HuH-7.5 (cell line): ENCODE measurements at regions not wholly inside any gene's neighbourhood (a gene's known extent, or its start where the extent isn't known, plus 50 kb on each side); places are given as distances from the start of the nearest gene placed in this dataset.

Source experiments
- DNase-seq: peaks from one replicate; pipeline ENCODE4 v3.0.0; 2011; ENCODE audit warnings: low spot score

DNA sequence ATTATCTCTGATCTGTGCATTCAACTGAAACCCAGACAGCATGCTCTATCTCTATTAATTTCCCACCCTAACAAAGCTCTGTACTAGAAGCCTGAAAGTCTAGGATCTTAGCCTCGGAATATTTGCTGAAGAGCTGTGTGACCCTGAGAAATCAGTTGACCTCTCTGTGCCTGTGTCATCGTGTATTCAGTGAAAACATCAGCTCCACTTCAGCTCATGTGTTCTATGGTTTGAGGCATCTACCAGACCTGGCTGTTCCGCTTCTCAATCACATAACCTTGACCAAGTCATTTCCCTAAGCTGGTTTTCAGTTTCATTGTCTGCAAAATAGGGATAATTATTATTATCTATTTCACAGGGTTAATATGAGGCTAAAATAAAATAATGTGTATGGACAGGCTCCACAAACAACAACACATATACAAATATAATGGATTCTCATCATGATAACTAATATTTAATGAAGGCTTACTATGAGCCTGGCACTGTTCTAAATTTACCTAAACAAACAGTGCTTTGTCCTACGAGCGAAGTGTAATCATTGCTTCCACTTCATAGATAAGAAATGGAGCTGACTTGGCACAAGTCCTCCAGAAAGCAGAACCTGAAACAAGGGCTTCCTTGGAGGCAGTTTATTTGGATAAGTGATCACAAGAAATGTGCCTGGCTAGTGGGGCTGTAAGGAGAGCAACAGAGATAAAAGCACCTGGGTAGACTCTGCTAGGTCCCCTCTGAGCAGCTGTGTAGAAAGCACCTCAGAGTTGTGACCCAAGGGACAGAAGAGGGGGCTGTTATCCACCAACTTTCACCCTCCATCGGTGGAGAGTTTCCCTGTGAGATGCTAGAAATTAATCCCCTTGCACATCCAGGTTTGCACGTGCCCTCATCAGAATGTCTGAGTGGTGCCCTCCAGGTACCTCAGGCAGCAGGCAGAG lies 356.9 kb downstream of the RAB28 start:
- no peak for DNase-seq

DNA sequence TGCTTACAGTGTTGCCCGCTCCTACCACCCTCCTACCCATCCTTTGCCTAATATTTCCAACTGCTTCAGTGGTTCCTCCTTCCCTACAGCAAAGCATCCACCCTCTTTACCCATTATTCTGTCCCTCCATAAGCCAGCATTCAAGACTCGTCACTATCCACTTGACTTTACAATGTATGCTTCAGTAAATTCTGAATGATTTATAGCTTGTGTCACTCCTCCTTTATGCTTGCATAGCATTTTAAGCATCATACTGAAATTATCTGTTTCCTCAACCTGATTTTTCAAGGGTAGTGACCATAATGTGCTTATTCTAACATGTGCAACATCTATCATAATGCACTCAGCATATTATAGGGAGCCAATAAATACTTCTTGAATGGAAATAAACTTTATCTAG lies 365.5 kb downstream of the RAB28 start:
- DNase-seq = no peak

DNA sequence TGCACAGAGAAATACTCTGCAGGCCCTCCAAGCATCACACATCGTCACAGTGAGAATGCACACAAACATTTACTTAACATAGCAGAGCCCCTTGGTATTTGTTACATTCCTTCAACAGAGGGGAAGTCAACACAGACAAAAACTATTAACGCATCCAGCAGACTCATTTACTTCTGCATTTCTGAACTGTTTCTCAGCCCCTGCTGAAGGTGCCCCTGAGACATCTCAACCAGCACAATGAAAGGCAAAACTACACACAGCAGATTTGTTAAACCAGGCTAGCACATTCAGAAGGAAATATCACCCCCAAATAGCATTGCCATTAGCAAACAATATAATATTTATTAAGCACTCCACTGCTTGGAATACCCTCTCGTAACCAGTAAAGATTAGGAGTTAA lies 367.0 kb downstream of the RAB28 start:
- no peak for DNase-seq

DNA sequence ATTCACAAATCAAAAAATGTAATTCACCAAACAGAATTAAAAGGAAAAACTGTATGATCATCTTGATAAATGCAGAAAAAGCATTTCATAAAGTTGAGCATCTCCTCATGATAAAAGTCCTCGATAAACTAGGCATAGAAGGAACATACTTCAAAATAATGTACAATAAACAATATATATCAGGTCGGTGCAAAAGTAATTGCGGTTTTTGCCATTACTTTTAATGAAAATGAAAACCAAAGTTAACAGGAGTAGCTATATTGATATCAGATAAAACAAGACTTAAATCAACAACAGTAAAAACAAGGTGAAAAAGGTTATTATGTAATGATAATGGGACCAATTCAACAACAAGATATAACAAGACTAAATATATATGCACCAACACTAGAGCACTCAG lies 372.1 kb downstream of the RAB28 start:
- DNase-seq = no peak

DNA sequence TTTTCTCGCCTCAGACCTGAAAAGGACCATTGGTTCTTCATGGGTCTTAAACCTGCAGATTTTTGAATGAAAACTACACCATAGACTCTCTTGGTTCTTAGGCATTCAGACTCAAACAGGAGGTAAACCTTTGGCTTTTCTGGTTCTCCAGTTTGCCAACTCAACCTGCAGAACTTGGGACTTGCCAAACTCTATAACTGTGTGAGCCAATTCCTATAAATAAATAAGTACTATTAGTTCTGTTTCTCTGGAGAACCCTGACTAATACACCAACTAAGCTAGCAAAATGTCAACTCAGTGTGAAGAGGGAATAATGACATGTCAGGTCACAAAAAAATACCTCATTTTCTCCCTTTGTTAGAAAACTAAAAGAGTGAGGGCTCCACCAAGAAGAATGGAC lies 374.6 kb downstream of the RAB28 start:
- DNase-seq = no peak

DNA sequence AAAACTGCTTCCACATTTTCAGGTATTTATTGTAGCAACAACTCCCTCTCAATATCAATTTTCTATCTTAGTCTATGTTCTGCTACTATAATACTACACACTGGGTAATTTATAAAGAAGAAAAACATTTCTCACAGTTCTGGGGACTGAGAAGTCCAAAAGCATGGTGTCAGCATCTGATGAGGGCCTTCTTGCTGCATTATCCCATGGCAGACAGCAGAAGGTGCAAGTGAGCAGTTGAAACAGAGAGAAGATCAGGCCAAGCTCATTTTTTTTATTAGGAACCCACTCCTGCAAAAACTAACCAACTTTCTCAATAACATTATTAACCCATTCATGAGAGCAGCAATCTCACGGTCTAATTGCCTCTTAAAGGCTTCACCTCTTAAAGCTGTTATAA lies 376.0 kb downstream of the RAB28 start:
- DNase-seq = no peak

DNA sequence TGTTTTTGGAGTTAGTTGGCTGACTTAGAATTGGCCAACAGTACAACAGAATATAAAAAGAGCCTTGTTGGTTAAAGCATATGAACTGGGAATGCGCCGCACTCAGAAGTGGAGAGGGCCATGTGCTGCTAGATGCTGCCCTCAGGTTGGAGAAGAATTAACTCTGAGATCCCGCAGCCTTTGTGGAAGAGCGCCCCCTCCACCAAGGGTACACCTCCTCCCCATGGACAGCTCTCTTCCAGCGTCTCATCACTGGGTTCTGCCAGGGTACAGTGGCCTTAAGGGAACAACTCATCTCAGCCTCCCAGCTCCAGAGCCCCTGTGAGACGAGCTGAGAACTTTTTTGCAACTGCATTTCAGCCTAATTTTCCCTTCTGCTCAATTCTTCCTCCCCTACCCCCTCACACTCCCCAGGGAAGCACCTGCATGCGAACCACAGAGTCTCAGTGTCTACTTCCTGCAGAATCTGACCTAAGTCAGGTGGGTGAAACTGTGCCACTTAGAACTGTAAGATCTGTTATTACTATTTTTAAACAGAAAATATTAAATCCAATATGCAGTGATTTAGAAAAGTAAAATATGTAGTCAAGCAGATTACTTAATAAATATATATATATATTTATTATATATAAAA lies 380.6 kb downstream of the RAB28 start:
- no peak for DNase-seq

DNA sequence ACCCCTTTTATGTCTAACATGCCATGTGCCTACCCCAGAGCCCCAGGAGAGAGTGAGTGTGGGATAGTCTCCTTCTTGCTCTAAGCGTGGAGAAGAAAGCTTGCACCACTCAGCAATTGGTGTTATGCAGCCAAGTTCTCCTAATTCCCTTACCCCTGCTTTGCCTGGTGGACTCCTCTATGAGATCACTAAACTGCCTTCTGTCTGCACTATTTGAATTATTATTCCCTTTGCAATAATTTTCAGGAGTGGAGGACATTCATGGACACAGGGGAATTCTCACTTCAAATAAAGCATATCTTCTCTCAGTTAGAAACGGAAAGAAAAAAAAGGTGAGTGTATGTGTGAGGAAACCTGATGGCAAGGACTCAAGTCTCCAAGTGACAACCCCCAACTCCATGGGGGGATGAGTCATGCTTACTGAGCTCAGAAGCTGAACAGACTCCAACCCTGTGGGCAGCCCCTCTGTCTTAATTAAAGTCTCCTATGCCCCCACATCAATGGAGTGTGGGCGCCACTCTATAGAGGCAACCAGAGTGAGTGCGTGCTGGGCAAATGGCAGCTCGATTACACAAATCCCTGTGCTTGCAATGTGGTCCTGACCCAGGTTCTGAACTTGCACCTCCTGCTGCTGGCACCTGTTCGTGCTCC lies 381.9 kb downstream of the RAB28 start:
- no peak for DNase-seq

DNA sequence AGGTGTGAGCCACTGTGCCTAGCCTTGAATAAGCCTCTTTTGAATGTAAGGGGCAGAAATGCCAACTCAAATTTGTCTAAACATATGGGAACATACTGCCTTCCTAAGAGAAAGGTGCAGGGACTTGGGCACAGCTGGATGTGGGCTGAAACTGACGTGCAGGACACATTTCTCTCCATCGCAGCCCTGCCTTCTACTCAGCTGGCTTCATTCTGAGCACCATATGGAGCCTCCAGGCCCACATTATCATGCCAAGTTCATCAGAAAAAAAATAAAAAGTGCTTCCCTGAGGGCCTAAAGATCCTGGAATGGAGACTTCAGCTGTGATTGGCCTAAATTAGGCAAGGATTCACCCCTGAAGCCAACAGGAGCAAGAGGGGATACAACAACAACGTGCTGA lies 386.2 kb downstream of the RAB28 start:
- no peak for DNase-seq

DNA sequence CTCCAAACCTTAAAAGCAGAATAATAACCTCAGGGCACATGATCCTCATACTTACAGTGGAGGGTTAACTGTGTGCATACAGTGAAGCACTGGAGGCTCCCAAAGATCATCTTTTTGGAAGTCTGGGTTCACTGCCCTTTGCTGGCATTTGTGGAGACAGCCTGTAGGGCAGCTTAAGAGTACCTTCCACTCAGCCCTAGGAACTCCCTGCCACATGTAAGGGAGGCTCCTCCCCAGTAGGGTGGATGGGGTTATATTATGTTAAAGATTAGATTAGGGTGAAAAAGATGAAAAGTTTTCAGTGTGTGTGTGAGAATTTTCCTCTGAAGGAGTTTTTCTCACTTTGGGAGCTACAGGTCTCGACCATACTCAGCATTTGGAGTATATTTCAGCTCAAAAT lies 388.4 kb downstream of the RAB28 start:
- DNase-seq = no peak

DNA sequence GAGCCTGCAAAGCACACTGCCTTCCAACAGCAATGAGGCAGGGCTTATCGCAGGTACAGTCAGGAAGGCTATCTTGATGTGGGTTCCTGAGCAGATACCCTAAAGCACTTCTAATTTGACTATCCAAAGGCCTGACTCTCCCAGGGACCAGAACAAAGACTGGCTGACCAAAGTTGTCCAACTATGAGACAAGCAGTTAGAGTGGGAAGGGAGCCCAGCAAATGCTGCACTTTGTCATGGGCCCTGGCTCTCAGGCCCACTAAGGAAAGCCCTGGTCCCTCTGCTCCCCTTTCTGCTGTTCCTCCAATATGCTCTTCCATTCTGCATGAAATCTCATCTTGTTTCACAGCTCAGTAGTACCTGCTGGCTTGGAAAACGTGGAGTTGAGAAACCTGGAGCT lies 391.0 kb downstream of the RAB28 start:
- DNase-seq = no peak

DNA sequence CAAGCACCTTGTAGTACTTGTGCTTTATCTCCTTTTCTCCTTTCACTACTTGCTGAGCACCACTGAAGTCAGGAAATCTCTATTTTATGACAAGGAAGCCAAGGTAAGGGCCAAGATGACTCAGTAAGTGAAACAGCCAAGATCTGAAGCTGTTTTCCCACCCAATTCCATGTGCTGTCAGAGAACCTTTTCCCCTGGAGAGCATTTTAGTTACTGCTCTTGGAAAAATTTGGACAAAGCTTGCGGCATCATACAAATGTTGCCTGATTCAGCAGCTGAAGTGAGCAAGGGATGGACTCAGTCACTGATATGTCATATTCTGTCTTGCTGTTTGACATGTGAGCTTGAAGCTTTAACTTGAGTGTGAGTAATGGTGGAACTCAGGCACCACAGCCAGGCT lies 391.4 kb downstream of the RAB28 start:
- no peak for DNase-seq

DNA sequence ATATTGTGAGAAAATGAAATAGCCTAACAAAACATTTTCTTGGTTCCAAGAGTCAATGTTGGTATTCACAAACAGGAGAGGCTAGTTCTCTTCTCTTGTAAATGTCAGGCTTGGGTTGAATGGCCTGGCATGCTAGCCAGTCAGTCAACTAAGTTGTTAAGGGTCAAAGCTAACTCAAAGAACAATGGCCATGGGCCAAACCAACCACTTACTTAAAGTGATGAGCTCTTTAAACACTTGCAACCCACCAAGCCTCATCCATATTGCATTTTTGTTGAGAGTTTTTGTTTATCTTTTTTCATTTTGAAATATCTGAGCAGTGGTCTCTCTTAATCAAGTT lies 394.5 kb downstream of the RAB28 start:
- DNase-seq = no peak

DNA sequence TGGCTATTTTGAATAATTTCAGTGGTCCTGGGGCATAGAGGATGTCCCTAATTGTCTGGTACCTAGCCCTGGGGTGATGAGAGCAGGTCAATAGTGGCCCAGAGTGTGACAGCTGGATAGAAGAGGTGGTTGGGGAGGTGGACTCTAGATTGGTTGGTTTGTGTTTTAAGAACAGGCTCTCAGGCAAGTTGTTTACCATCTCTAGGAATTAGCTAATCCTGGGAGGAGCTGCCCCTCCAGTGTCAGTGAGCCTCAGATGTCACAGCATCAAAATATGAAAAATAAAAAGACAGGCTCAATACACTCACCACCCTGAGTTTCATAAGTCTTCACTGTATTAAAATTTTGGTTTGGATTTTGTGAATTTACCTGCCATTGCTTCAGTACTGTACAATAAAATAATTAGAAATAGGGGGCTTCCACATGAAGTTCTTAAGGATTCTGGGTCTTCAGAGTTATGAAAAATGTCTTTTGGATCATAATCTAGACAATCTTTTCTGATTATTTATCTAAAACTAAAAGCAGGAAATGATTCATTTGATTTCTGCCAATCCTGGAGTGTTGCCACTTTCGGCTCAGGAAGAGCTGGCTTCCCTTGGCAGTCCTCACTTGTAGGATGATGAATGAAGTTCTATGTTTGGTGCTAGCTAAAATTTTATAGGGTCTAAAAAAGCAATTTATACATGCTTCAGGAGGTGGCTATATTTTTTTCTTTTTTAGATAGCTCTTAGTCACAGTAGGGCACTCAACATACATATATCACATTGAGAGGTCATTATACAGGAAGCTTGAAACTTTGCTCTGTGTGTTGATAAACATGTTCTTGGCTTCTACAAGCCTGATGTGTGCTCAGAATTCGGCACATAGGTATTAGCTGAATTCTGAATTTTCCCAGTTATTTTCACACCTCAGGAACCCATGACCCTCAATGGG lies 395.1 kb downstream of the RAB28 start:
- DNase-seq = no peak

DNA sequence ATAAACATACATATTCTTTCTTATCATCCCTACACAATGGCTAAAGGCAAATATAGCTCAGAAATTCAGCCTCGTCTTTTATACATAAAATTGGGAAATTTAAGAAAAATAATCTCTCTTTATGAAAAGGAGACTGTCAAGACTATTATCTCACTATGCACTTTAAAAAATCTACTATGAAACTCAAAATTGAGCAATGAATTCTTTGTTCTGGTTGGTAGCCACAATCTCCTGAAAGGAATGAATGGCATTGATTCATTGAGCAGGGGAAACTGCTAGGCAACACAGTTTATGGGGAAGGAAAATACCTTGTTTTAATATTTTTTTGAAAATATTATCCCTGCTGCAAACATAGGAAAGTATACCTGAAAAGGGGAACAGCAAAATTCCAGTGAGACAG lies 397.1 kb downstream of the RAB28 start:
- DNase-seq = no peak

DNA sequence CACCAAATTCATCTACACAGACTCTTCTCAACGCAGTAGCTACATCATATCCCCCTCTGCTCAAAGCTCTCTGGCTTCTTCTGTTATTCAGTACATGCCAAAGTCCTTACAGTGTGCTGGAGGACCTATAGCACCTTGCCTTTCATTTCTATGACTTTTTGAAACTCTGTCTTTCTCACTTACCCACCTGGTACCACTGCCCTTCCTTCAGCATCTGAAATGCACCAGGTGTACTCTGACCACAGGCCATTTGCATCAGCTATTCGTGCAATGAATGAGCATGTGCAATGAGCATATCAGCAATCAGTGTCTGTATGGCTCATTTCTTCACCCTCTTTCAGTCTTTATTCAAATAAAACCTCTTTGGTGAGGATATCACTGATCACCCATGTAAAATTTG lies 399.9 kb downstream of the RAB28 start:
- no peak for DNase-seq

DNA sequence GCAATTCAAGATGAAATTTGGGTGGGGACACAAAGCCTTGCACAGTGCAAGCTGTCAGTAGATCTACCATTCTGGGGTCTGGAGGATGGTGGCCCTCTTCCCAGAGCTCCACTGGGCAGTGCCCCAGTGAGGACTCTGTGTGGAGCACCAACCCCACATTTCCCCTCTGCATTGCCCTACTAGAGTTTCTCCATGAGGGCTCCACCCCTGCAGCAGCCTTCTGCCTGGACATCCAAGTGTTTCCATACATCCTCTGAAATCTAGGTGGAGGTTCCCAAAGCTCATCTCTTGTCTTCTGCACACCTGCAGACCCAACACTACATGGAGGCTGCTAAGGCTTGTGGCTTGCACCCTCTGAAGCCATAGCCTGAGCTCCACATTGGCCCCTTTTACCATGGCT lies 402.3 kb downstream of the RAB28 start:
- DNase-seq = no peak

DNA sequence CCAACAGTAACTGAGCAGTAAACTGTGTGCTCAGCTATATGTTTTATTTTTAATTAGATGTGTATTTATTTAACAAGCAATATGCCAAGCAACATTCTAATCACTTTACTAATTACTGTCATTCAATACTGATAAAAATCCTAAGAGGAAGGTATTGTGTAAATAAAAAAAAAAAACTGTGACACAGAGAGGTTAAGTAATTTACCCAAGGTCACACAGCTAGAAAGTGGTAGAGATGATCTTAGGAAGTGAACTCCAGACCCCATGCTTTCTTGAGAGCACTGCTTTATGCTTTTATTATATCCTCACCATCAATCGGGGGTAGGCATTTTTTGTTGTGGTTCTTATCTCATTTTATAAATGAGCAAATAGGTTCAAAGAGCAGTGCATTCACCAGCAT lies 417.1 kb downstream of the RAB28 start:
- no peak for DNase-seq

DNA sequence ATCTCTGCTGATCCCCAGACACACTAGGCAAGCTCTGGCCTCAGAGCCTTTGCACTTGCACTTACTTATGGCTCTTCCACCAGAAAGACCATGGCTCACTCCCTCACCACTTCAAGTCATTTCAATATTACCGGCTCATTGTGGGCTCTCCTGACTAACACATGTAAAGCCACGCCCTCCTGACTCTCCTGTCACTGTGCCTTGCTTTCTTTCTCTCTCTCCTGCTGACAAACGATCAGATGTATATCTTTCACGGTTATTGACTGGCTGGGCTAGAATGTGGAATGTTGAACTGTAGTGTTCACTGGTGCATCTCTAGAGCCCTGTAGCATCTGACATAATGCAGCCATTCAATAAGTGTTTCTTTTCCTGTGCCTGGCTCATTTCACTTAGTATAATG lies 425.1 kb downstream of the RAB28 start:
- no peak for DNase-seq

DNA sequence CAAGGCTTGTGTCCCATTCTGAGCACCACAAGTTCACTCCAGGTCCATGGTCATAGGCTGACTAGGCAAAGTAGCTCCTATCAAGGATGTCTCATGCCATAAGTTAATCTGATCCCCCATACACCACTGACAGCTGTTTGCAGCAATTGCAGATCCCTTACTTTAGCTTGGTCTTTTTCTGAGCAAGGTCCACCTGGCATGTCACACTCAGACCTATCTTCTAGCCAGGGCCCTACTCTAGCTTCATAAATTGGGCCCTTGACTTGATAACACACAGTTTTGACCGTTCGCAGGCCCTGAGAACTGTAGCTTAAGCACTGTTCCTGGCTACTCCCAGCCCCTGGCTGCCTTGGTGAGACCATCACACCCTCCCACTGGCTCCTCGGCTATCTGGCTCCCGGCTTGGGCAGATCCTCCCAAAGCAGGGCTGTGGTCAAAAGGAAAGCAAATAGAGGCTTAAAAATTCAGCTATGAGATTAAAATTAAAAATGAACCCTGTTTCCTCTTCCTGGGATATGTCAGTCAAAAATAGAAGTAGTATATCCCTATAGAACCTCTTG lies 427.4 kb downstream of the RAB28 start:
- no peak for DNase-seq

DNA sequence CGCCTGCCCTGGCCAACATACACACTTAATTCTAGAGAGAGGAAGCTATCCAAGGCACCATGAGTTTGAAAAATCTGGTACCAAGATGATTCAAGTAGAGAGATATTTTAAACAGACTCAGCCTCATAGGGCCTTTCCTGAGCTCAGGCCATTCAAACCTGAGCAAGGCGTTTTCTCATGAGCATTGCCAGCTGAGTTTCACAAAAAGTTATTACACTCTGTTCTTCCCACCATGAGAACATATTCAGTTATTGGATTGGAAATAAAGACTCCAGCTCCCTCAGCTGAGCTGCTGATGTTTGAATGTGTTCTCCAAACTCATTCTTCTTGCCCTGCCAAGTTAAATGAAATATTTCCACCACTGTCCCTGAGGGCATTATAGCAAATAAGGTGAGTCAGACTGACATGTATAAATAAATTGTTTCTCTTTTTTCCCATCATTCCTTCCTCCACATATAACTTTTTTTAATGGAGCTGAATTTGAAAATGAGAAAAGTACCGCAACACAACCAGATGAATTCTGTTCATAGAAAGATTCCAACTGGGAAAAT lies 429.6 kb downstream of the RAB28 start:
- DNase-seq = no peak

DNA sequence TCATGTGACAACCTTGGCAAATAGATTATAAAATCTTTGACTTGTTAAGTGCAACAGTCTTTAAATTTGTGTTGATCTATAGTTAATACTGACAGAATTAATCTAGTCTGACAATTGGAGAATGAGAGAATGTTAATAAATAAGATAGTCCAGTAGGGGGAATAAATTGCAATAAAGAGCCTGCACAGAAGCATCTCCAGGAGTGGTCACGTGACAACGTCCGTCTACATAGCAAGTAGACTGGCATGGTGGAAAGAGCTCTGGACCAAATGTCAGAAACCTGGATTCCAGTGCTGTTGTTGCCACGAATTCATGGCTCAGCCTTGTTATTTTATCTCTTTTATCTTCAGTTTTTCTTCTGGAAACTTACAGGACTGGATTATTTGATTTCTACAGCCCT lies 436.5 kb downstream of the RAB28 start:
- no peak for DNase-seq
